ENCODE measurements at regions not wholly inside any gene's neighbourhood (a gene's known extent, or its start where the extent isn't known, plus 50 kb on each side); places are given as distances from the start of the nearest gene placed in this dataset.

DNA sequence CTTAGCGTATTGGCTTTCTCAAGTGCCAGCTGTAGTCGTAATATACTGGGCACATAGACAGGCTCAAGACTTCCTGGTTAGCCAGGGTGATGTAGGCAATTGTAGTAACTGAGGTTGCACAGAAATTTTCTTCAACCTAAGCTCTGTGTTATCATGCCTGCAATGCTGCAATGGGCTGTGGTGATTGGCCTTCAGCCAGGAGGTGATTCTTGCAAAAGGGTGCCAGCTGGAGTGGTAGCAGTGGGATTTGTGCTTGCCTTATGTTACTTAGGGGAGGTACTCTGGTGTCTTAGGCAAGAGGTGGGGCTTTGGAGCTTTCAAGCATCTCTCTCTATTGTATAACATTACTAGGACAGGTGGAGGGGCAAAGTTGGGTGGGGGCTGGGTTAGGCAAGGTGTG is 495.1 kb downstream of the CDH11 start:
- no peaks in the 10 kb centered on the region for H3K4me1 ChIP-seq (ENCODE audit: control insufficient read depth, insufficient read depth, low read length)
- H3K27me3 ChIP-seq (ENCODE audit: control insufficient read depth, insufficient read depth, low read length), result no peaks in the 10 kb centered on the region
- H3K9ac ChIP-seq (ENCODE audit: low read length), result no peak overlapping the region
- no peaks in the 10 kb centered on the region for H3K36me3 ChIP-seq (ENCODE audit: control insufficient read depth, insufficient read depth, low read length)
- H3K9me3 ChIP-seq (ENCODE audit: control insufficient read depth, low read length), result no peaks in the 10 kb centered on the region
- H3K4me3 ChIP-seq (ENCODE audit: low read length), result no peak overlapping the region

- no peaks in the 10 kb centered on the region for H3K27me3 ChIP-seq (ENCODE audit: control insufficient read depth, insufficient read depth, low read length)
- H3K36me3 ChIP-seq (ENCODE audit: control insufficient read depth, insufficient read depth, low read length), result no peaks in the 10 kb centered on the region
- no peaks in the 10 kb centered on the region for H3K4me1 ChIP-seq (ENCODE audit: control insufficient read depth, insufficient read depth, low read length)
- H3K9ac ChIP-seq (ENCODE audit: low read length), result no peak overlapping the region
- H3K9me3 ChIP-seq (ENCODE audit: control insufficient read depth, low read length), result no peaks in the 10 kb centered on the region
- no peak overlapping the region for H3K4me3 ChIP-seq (ENCODE audit: low read length)
These were observed 500.2 kb downstream of the CDH11 start for GRCh38 chr16:64621616-64622015.

- Histone ChIP-seq H3K9ac (ENCODE audit: low read length) (no peak overlapping the region), H3K4me1 (ENCODE audit: control insufficient read depth, insufficient read depth, low read length) (no peaks in the 10 kb centered on the region), H3K27me3 (ENCODE audit: control insufficient read depth, insufficient read depth, low read length) (no peaks in the 10 kb centered on the region), H3K4me3 (ENCODE audit: low read length) (no peak overlapping the region), H3K36me3 (ENCODE audit: control insufficient read depth, insufficient read depth, low read length) (no peaks in the 10 kb centered on the region), H3K9me3 (ENCODE audit: control insufficient read depth, low read length) (no peaks in the 10 kb centered on the region)
These were observed 503.9 kb downstream of the CDH11 start for GRCh38 chr16:64617836-64618476.

DNA sequence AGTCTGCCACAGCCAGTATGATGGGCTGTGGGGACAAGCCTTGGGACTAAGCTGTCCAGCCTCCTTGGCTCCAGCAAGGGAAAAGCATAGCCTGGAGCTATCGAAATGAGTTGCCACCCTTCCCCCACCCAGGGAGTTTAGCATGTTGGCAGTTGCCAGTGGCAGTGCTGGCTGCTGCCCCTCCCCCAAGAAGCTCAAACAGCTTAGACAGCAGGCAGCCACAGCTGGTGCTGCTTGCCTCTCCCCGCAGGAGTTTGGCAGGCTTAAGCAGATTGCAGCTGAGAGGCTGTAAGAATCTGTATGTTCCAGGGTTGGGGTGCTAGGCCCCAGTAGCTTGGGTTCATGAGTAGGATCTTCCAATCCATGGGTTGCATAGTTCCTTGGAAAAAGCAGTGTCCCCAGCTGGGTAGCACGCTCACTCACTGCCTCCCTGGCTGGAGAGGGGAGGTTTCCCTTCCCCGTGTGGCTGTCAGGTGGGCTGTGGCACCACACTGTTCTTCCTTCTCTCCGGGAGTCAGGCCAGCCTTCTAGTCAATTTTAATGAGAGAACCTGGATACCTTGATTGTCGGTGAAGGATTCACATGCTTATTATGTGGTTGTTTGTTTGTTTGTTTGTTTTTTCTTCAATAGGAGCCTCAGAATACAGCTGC is 506.1 kb downstream of the CDH11 start:
- no peak overlapping the region for H3K4me3 ChIP-seq (ENCODE audit: low read length)
- H3K9me3 ChIP-seq (ENCODE audit: control insufficient read depth, low read length), result no peaks in the 10 kb centered on the region
- H3K36me3 ChIP-seq (ENCODE audit: control insufficient read depth, insufficient read depth, low read length), result no peaks in the 10 kb centered on the region
- no peaks in the 10 kb centered on the region for H3K27me3 ChIP-seq (ENCODE audit: control insufficient read depth, insufficient read depth, low read length)
- no peak overlapping the region for H3K9ac ChIP-seq (ENCODE audit: low read length)
- no peaks in the 10 kb centered on the region for H3K4me1 ChIP-seq (ENCODE audit: control insufficient read depth, insufficient read depth, low read length)

DNA sequence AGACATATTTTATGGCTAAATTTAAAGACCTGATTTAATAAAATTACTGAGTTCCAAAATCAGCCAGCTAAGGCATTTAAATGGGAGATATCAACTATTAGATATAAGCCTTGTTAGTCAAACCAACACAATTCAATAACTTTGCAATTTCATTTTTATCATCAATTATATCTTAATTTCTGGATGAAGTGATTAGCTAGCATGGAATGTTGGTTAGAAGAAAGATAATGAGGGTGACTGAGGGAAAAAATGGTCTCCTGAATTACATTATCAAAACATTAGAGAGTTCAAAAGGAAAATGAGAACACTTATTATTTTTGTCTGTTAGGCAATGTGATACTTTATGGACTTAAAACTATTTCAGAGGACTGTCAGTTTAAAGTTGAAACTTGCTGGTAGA is 525.7 kb downstream of the CDH11 start:
- Histone ChIP-seq H3K9ac (ENCODE audit: low read length) (no peak overlapping the region), H3K9me3 (ENCODE audit: control insufficient read depth, low read length) (no peaks in the 10 kb centered on the region), H3K36me3 (ENCODE audit: control insufficient read depth, insufficient read depth, low read length) (no peaks in the 10 kb centered on the region), H3K27me3 (ENCODE audit: control insufficient read depth, insufficient read depth, low read length) (no peaks in the 10 kb centered on the region), H3K4me1 (ENCODE audit: control insufficient read depth, insufficient read depth, low read length) (no peaks in the 10 kb centered on the region), H3K4me3 (ENCODE audit: low read length) (no peak overlapping the region)

DNA sequence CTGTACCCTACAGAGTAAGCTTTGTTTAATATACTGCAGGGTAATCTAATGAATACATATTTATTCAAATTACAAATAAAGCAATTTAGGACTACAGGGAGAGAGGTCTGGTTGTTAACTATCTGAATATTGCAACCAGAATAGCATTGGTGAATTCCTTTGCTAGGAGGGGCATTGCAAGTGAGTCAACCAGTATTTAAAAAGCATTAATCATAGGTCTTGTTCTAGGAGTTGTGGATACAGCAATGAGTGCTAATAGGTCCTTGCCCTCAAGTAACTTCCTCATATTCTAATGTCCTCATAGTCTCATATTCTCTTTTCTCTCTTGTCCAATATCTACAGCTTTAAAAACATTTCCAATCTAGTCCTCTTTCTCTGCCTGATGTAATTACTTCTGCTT is 531.4 kb downstream of the CDH11 start:
- H3K9me3 ChIP-seq (ENCODE audit: control insufficient read depth, low read length), result no peaks in the 10 kb centered on the region
- no peak overlapping the region for H3K4me3 ChIP-seq (ENCODE audit: low read length)
- no peak overlapping the region for H3K9ac ChIP-seq (ENCODE audit: low read length)
- H3K36me3 ChIP-seq (ENCODE audit: control insufficient read depth, insufficient read depth, low read length), result no peaks in the 10 kb centered on the region
- no peaks in the 10 kb centered on the region for H3K27me3 ChIP-seq (ENCODE audit: control insufficient read depth, insufficient read depth, low read length)
- H3K4me1 ChIP-seq (ENCODE audit: control insufficient read depth, insufficient read depth, low read length), result no peaks in the 10 kb centered on the region

DNA sequence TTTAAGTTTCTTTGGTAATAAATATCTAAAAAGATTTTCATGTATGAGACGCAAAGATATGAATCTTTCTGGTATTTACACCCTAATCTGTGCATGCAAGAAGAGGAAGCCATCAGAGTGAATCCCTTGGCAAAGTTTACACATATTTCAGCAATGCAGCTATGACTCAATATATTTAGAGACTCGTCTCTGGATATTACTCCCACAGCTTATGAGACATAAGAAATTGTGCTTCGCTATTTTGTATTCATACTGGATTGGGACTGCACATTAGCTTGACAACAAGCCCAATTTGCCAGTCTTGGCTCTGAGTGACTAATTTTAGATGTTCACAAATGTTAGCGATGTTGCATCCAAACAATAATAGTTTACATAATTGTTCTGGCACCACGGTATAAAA is 532.0 kb downstream of the CDH11 start:
- Histone ChIP-seq H3K4me3 (ENCODE audit: low read length) (no peak overlapping the region), H3K27me3 (ENCODE audit: control insufficient read depth, insufficient read depth, low read length) (no peaks in the 10 kb centered on the region), H3K9ac (ENCODE audit: low read length) (no peak overlapping the region), H3K9me3 (ENCODE audit: control insufficient read depth, low read length) (no peaks in the 10 kb centered on the region), H3K36me3 (ENCODE audit: control insufficient read depth, insufficient read depth, low read length) (no peaks in the 10 kb centered on the region), H3K4me1 (ENCODE audit: control insufficient read depth, insufficient read depth, low read length) (no peaks in the 10 kb centered on the region)

GRCh38 chr16:64586781-64587180 is 535.1 kb downstream of the CDH11 start:
- Histone ChIP-seq H3K4me3 (ENCODE audit: low read length) (no peak overlapping the region), H3K9me3 (ENCODE audit: control insufficient read depth, low read length) (no peaks in the 10 kb centered on the region), H3K4me1 (ENCODE audit: control insufficient read depth, insufficient read depth, low read length) (no peaks in the 10 kb centered on the region), H3K27me3 (ENCODE audit: control insufficient read depth, insufficient read depth, low read length) (no peaks in the 10 kb centered on the region), H3K36me3 (ENCODE audit: control insufficient read depth, insufficient read depth, low read length) (no peaks in the 10 kb centered on the region), H3K9ac (ENCODE audit: low read length) (no peak overlapping the region)

- Histone ChIP-seq H3K4me1 (ENCODE audit: control insufficient read depth, insufficient read depth, low read length) (no peaks in the 10 kb centered on the region), H3K27me3 (ENCODE audit: control insufficient read depth, insufficient read depth, low read length) (no peaks in the 10 kb centered on the region), H3K36me3 (ENCODE audit: control insufficient read depth, insufficient read depth, low read length) (no peaks in the 10 kb centered on the region), H3K4me3 (ENCODE audit: low read length) (no peak overlapping the region), H3K9ac (ENCODE audit: low read length) (no peak overlapping the region), H3K9me3 (ENCODE audit: control insufficient read depth, low read length) (no peaks in the 10 kb centered on the region)
These were observed 536.5 kb downstream of the CDH11 start for GRCh38 chr16:64585367-64585766.

DNA sequence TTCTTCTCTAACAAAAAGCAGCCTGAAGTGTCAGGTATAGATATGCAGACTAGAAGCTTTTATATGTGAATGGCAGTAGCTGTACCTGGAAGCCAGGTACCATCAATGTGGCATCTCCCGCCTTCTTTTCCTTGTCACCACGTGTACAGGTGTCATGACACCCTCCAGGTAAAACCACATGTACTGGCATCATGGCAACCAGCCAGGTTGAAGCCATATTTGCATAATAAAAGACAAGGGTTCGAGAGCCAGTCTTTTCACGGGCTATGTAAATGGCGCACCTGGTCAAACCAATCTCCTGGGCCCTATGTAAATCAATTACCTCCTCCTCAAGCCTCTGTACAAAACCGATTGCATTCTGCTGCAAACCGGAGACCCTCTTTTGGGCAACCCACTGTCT is 541.3 kb downstream of the CDH11 start:
- Histone ChIP-seq H3K4me1 (ENCODE audit: control insufficient read depth, insufficient read depth, low read length) (no peaks in the 10 kb centered on the region), H3K36me3 (ENCODE audit: control insufficient read depth, insufficient read depth, low read length) (no peaks in the 10 kb centered on the region), H3K4me3 (ENCODE audit: low read length) (no peak overlapping the region), H3K9me3 (ENCODE audit: control insufficient read depth, low read length) (no peaks in the 10 kb centered on the region), H3K9ac (ENCODE audit: low read length) (no peak overlapping the region), H3K27me3 (ENCODE audit: control insufficient read depth, insufficient read depth, low read length) (no peaks in the 10 kb centered on the region)

DNA sequence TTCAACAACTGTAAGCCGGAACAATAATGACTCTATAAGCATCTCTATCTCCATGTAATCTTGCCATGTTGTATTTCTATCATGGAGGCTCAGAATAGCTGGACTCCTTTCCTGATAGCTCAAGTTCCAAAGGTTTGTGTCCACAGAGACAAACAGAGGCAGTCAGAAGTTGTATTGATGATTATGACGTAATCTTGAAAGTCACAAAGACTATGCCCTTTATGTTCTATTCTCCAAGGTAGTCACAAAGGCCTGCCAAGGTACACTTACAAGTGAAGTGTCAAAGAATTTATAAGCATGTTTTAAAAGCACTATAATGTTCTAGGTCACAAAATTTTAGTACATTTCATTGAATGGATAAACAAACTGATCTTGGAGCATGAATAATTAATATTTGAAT is 542.2 kb downstream of the CDH11 start:
- no peaks in the 10 kb centered on the region for H3K9me3 ChIP-seq (ENCODE audit: control insufficient read depth, low read length)
- no peaks in the 10 kb centered on the region for H3K36me3 ChIP-seq (ENCODE audit: control insufficient read depth, insufficient read depth, low read length)
- H3K4me3 ChIP-seq (ENCODE audit: low read length), result no peak overlapping the region
- no peaks in the 10 kb centered on the region for H3K4me1 ChIP-seq (ENCODE audit: control insufficient read depth, insufficient read depth, low read length)
- no peak overlapping the region for H3K9ac ChIP-seq (ENCODE audit: low read length)
- no peaks in the 10 kb centered on the region for H3K27me3 ChIP-seq (ENCODE audit: control insufficient read depth, insufficient read depth, low read length)

DNA sequence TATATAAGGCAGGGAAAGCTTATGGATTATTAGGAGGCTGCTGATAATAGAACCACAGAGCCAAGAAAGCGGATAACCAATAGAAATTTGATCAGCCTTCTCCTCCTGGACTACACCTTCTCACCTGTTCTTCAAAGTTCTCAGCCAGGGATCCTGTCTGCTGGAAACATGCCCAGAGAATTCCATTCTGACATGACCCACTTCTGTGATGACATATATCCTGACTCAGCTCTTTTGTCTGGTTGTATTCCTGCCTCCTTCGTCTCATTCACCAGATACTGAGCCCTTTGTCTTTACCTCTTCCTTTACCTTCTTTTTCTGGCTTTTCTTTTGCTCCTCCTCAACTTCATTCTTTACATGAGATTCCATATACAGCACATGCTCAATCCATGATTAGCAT is 576.1 kb downstream of the CDH11 start:
- Histone ChIP-seq H3K4me3 (ENCODE audit: low read length) (no peak overlapping the region), H3K27me3 (ENCODE audit: control insufficient read depth, insufficient read depth, low read length) (no peaks in the 10 kb centered on the region), H3K36me3 (ENCODE audit: control insufficient read depth, insufficient read depth, low read length) (no peaks in the 10 kb centered on the region), H3K9ac (ENCODE audit: low read length) (no peak overlapping the region), H3K4me1 (ENCODE audit: control insufficient read depth, insufficient read depth, low read length) (no peaks in the 10 kb centered on the region), H3K9me3 (ENCODE audit: control insufficient read depth, low read length) (no peaks in the 10 kb centered on the region)

GRCh38 chr16:64544859-64545258 is 577.0 kb downstream of the CDH11 start:
- Histone ChIP-seq H3K27me3 (ENCODE audit: control insufficient read depth, insufficient read depth, low read length) (no peaks in the 10 kb centered on the region), H3K36me3 (ENCODE audit: control insufficient read depth, insufficient read depth, low read length) (no peaks in the 10 kb centered on the region)

More at GRCh38 chr16:64544859-64545258, 577.0 kb downstream of the CDH11 start:
- Histone ChIP-seq H3K9ac (ENCODE audit: low read length) (no peak overlapping the region), H3K4me3 (ENCODE audit: low read length) (no peak overlapping the region), H3K4me1 (ENCODE audit: control insufficient read depth, insufficient read depth, low read length) (no peaks in the 10 kb centered on the region), H3K9me3 (ENCODE audit: control insufficient read depth, low read length) (no peaks in the 10 kb centered on the region)

Data from mucosa of stomach (tissue), 1 donor.